ENCODE measurements at regions not wholly inside any gene's neighbourhood (a gene's known extent, or its start where the extent isn't known, plus 50 kb on each side); places are given as distances from the start of the nearest gene placed in this dataset.

GRCh38 chr15:97456521-97457202, 503.8 kb upstream of the ARRDC4 start:
- TF ChIP-seq ZNF34 (CRISPR knock-in tag; IDR thresholded peaks at IDR 0.05; ENCODE audit: borderline replicate concordance) = no peak
- no peak for TF ChIP-seq ZBTB40 (IDR thresholded peaks at IDR 0.05)
- no peak for TF ChIP-seq ZBTB40 (CRISPR knock-in tag; IDR thresholded peaks at IDR 0.05)
- TF ChIP-seq ZNF33B (CRISPR knock-in tag; IDR thresholded peaks at IDR 0.05) = no peak
- TF ChIP-seq ETV5 (CRISPR knock-in tag; IDR thresholded peaks at IDR 0.05; ENCODE audit: borderline replicate concordance) = no peak
- no peak for TF ChIP-seq PITX1 (CRISPR knock-in tag; IDR thresholded peaks at IDR 0.05)
- no peak for TF ChIP-seq STAT6 (CRISPR knock-in tag; IDR thresholded peaks at IDR 0.05; ENCODE audit: borderline replicate concordance)
- TF ChIP-seq ZNF687 (CRISPR knock-in tag; IDR thresholded peaks at IDR 0.05) = no peak
- TF ChIP-seq MED13 (CRISPR knock-in tag; IDR thresholded peaks at IDR 0.05) = no peak
- TF ChIP-seq, protein P1, sequence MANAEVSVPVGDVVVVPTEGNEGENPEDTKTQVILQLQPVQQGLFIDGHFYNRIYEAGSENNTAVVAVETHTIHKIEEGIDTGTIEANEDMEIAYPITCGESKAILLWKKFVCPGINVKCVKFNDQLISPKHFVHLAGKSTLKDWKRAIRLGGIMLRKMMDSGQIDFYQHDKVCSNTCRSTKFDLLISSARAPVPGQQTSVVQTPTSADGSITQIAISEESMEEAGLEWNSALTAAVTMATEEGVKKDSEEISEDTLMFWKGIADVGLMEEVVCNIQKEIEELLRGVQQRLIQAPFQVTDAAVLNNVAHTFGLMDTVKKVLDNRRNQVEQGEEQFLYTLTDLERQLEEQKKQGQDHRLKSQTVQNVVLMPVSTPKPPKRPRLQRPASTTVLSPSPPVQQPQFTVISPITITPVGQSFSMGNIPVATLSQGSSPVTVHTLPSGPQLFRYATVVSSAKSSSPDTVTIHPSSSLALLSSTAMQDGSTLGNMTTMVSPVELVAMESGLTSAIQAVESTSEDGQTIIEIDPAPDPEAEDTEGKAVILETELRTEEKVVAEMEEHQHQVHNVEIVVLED (CRISPR knock-in tag; IDR thresholded peaks at IDR 0.05; ENCODE audit: borderline replicate concordance) = no peak

All from HepG2 (cell line).